H7 (cell line): ENCODE measurements at regions not wholly inside any gene's neighbourhood (a gene's known extent, or its start where the extent isn't known, plus 50 kb on each side); places are given as distances from the start of the nearest gene placed in this dataset.
"Not testable (repeated sequence)": the region's sequence is repeated elsewhere in the genome, so short reads cannot be mapped to it uniquely, and the experiment has no call there.

Experiments
- DNase-seq: peaks from one replicate; pipeline ENCODE4 v3.0.0; 2012
- H3K27me3 ChIP-seq: 2 replicates; pipeline ENCODE4 v1.6.0; 2011; ENCODE audit warnings: mild to moderate bottlenecking, low read length; ENCODE audit not compliant: control insufficient read depth, insufficient read depth
- H3K36me3 ChIP-seq: replicated peaks from 2 replicates; pipeline ENCODE4 v1.5.1; 2011; ENCODE audit warnings: low read length; ENCODE audit not compliant: control insufficient read depth, insufficient read depth
- H3K4me3 ChIP-seq: 2 replicates; pipeline ENCODE4 v1.5.1; 2011; ENCODE audit warnings: low read depth, mild to moderate bottlenecking, control low read depth, low read length, moderate library complexity; ENCODE audit not compliant: insufficient read depth

- H3K27me3 ChIP-seq = no peaks in the 10 kb centered on the region
- no peak for DNase-seq
- H3K4me3 ChIP-seq = no peak overlapping the region
- no peaks in the 10 kb centered on the region for H3K36me3 ChIP-seq
These were observed 147.0 kb upstream of the PCGF5 start for GRCh38 chr10:91073286-91073979.

GRCh38 chr10:91076991-91077548 lies 143.4 kb upstream of the PCGF5 start:
- Histone ChIP-seq H3K4me3 (no peak overlapping the region), H3K27me3 (no peaks in the 10 kb centered on the region), H3K36me3 (no peaks in the 10 kb centered on the region)
- no peak for DNase-seq

GRCh38 chr10:91077549-91078071 lies 142.9 kb upstream of the PCGF5 start:
- no peak for DNase-seq
- no peak overlapping the region for H3K4me3 ChIP-seq
- H3K27me3 ChIP-seq = no peaks in the 10 kb centered on the region
- H3K36me3 ChIP-seq = no peaks in the 10 kb centered on the region

GRCh38 chr10:91080776-91081175 lies 139.7 kb upstream of the PCGF5 start:
- H3K36me3 ChIP-seq = no peaks in the 10 kb centered on the region

GRCh38 chr10:91082447-91082846 lies 138.0 kb upstream of the PCGF5 start:
- no peaks in the 10 kb centered on the region for H3K36me3 ChIP-seq
- no peaks in the 10 kb centered on the region for H3K27me3 ChIP-seq

More at GRCh38 chr10:91080776-91081175, 139.7 kb upstream of the PCGF5 start:
- Histone ChIP-seq H3K4me3 (no peak overlapping the region), H3K27me3 (no peaks in the 10 kb centered on the region)
- no peak for DNase-seq

GRCh38 chr10:91088300-91089140 lies 131.9 kb upstream of the PCGF5 start:
- Histone ChIP-seq H3K36me3 (no peaks in the 10 kb centered on the region), H3K4me3 (no peak overlapping the region), H3K27me3 (no peaks in the 10 kb centered on the region)
- peak; percentile 18 for DNase-seq

More at GRCh38 chr10:91082447-91082846, 138.0 kb upstream of the PCGF5 start:
- no peak overlapping the region for H3K4me3 ChIP-seq
- DNase-seq = no peak

GRCh38 chr10:91090761-91091529 lies 129.5 kb upstream of the PCGF5 start:
- DNase-seq = no peak
- no peaks in the 10 kb centered on the region for H3K27me3 ChIP-seq
- H3K4me3 ChIP-seq = no peak overlapping the region
- H3K36me3 ChIP-seq = no peaks in the 10 kb centered on the region

GRCh38 chr10:91091780-91092179 lies 128.7 kb upstream of the PCGF5 start:
- no peak for DNase-seq
- H3K36me3 ChIP-seq = no peaks in the 10 kb centered on the region
- no peak overlapping the region for H3K4me3 ChIP-seq
- H3K27me3 ChIP-seq = no peaks in the 10 kb centered on the region

GRCh38 chr10:91096274-91096673 lies 124.2 kb upstream of the PCGF5 start:
- no peaks in the 10 kb centered on the region for H3K36me3 ChIP-seq
- no peak overlapping the region for H3K4me3 ChIP-seq
- DNase-seq = no peak
- H3K27me3 ChIP-seq = no peaks in the 10 kb centered on the region

GRCh38 chr10:91097313-91097712 lies 123.2 kb upstream of the PCGF5 start:
- DNase-seq = no peak
- no peaks in the 10 kb centered on the region for H3K36me3 ChIP-seq
- H3K4me3 ChIP-seq = no peak overlapping the region
- H3K27me3 ChIP-seq = no peaks in the 10 kb centered on the region

GRCh38 chr10:91098021-91098420 lies 122.4 kb upstream of the PCGF5 start:
- not testable (repeated sequence) for H3K27me3 ChIP-seq, H3K4me3 ChIP-seq, DNase-seq, H3K36me3 ChIP-seq

- no peak for DNase-seq
- no peak overlapping the region for H3K4me3 ChIP-seq
- H3K27me3 ChIP-seq = no peaks in the 10 kb centered on the region
- H3K36me3 ChIP-seq = no peaks in the 10 kb centered on the region
These were observed 116.9 kb upstream of the PCGF5 start for GRCh38 chr10:91103384-91104192.

- Histone ChIP-seq H3K4me3 (no peak overlapping the region), H3K27me3 (no peaks in the 10 kb centered on the region), H3K36me3 (no peaks in the 10 kb centered on the region)
- no peak for DNase-seq
These were observed 116.0 kb upstream of the PCGF5 start for GRCh38 chr10:91104193-91105041.
